NCI-H1694 treated with DMSO at 0.1 percent for 48 hours (cell line): ENCODE measurements at regions not wholly inside any gene's neighbourhood (a gene's known extent, or its start where the extent isn't known, plus 50 kb on each side); places are given as distances from the start of the nearest gene placed in this dataset.

Source experiments
- DNase-seq: peaks from one replicate; lab custom pipeline; 2025; lab: John Stamatoyannopoulos, UW

- no peak for DNase-seq
These were observed 416.2 kb downstream of the IRS1 start for GRCh38 chr2:226383461-226383860.

GRCh38 chr2:226380679-226381078 lies 418.9 kb downstream of the IRS1 start:
- no peak for DNase-seq

GRCh38 chr2:226378753-226379705 lies 420.6 kb downstream of the IRS1 start:
- no peak for DNase-seq

- no peak for DNase-seq
These were observed 423.0 kb downstream of the IRS1 start for GRCh38 chr2:226376516-226377180.

- DNase-seq = no peak
These were observed 432.7 kb downstream of the IRS1 start for GRCh38 chr2:226366920-226367319.

GRCh38 chr2:226364217-226364616 lies 435.4 kb downstream of the IRS1 start:
- no peak for DNase-seq

GRCh38 chr2:226362980-226363379 lies 436.6 kb downstream of the IRS1 start:
- no peak for DNase-seq

GRCh38 chr2:226360658-226361057 lies 439.0 kb downstream of the IRS1 start:
- DNase-seq = no peak

GRCh38 chr2:226358688-226359087 lies 440.9 kb downstream of the IRS1 start:
- no peak for DNase-seq

GRCh38 chr2:226357816-226358215 lies 441.8 kb downstream of the IRS1 start:
- DNase-seq = no peak

GRCh38 chr2:226355600-226355999 lies 444.0 kb downstream of the IRS1 start:
- DNase-seq = no peak

GRCh38 chr2:226354434-226354833 lies 445.2 kb downstream of the IRS1 start:
- no peak for DNase-seq

GRCh38 chr2:226352941-226353560 lies 446.6 kb downstream of the IRS1 start:
- no peak for DNase-seq

- no peak for DNase-seq
These were observed 447.9 kb downstream of the IRS1 start for GRCh38 chr2:226351711-226352110.

GRCh38 chr2:226339616-226340015 lies 460.0 kb downstream of the IRS1 start:
- DNase-seq = no peak

- DNase-seq = no peak
These were observed 460.8 kb downstream of the IRS1 start for GRCh38 chr2:226338825-226339224.

- no peak for DNase-seq
These were observed 461.5 kb downstream of the IRS1 start for GRCh38 chr2:226337941-226338600.

- no peak for DNase-seq
These were observed 463.3 kb downstream of the IRS1 start for GRCh38 chr2:226336283-226336682.

- DNase-seq = no peak
These were observed 464.5 kb downstream of the IRS1 start for GRCh38 chr2:226334981-226335720.

- DNase-seq = no peak
These were observed 466.2 kb downstream of the IRS1 start for GRCh38 chr2:226333388-226333787.

GRCh38 chr2:226330206-226330605 lies 469.4 kb downstream of the IRS1 start:
- DNase-seq = no peak

- DNase-seq = no peak
These were observed 470.4 kb downstream of the IRS1 start for GRCh38 chr2:226329180-226329579.
